Eye (tissue), 1 donor: ENCODE measurements at regions not wholly inside any gene's neighbourhood (a gene's known extent, or its start where the extent isn't known, plus 50 kb on each side); places are given as distances from the start of the nearest gene placed in this dataset.
"Not testable (repeated sequence)": the region's sequence is repeated elsewhere in the genome, so short reads cannot be mapped to it uniquely, and the experiment has no call there.

Experiments used
- DNase-seq: peaks from one replicate; pipeline ENCODE4 v3.0.0-alpha.2; 2015

DNA sequence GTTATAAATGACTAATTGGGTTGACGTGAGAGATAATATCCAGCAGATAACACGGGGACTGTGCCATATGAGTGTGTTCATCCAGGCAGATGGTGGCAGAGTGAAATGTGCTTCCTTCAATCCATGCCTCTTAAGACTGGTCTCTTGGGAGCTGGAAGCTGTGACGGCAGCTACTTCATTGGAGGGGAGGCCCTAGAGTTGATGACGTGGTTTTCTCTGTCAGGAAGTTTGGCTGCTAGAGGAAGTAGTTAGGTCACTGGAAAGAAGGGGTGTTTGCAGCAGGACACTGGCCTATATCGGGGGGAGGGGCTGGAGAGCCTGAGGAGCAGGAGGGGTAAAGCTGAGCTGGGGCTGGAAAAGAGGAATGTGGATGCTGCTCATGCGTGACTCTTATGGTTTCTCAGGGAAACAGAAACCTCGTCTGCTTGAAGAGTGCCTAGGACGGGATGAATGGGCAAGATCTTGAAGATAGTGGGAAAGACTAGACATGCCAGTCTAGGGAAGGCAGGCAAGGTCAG, 3051.6 kb downstream of the RPIA start:
- DNase-seq: peak; percentile 38

DNA sequence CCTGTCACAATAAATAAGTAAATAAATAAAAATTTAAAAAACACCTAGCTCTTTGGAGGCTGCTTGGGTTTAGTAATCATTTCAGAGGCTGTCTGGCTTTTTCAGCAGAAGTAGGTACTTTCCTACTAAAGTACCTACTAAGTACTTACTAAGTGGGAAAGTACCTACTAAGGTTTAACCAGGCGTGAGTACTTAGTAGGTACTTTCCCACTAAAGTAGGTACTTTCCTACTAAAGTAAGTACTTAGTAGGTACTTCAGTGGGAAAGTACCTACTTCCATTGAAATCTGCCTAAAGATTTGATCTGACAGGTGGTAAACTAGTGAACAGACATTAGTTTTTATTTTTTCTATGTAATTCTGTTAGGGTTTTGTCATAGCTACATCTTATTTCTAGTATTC, 3052.4 kb downstream of the RPIA start:
- not testable (repeated sequence) for DNase-seq

DNA sequence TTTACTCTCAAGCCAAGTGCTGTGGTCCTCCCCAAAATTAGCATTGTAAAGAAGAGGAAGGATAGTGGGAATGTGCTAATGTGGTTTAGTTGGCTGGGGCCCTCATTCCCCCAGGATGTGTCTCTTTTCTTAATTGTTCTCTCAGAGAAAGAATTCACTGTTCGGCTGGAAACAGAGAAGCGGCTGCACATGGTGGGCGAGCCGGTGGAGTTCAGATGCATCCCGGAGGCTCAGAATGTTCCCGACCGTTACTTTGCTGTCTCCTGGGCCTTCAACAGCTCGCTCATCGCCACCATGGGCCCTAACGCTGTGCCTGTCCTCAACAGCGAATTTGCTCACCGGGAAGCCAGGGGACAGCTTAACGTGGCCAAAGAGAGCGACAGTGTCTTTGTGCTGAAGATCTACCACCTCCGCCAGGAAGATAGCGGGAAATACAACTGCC, 3053.2 kb downstream of the RPIA start:
- not testable (repeated sequence) for DNase-seq

DNA sequence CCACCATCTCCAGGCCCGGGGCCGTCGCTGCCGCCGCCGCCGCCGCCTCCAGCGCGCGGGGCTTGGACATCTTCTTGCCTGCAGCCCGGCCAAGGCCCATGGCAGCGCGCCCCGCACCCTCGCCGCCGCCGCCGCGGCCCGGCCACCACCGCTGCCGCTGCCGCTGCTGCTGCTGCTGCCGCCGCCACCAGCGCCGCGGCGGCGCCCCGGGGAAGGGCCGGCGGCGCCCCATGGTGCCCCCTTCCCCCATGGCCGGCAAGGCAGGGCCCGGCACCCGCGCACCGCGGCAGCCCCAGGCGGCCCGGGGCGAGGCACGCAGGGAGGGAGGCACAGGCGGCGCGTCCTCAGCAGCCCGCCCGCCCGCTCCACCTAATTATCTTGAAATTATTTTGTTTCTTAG, 3057.4 kb downstream of the RPIA start:
- no peak for DNase-seq

DNA sequence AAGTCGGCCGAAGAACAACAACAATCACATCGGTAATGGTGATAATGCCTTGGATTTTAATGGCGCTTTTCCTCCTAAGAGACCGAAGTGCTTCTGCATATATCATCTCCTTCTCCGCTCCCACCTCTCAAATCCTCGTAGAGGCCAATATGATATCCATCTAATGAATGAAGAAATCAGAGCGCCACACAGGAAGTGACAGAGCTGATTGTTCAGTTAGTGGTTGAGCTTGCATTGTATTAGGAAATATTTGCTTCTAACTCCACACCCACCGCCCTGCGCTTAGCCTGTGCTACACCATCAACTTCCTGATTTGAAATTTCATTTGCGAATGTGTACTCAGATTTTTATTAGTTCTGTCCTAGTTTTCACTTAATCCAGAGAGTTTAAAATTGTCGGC, 3058.2 kb downstream of the RPIA start:
- DNase-seq: not testable (repeated sequence)

DNA sequence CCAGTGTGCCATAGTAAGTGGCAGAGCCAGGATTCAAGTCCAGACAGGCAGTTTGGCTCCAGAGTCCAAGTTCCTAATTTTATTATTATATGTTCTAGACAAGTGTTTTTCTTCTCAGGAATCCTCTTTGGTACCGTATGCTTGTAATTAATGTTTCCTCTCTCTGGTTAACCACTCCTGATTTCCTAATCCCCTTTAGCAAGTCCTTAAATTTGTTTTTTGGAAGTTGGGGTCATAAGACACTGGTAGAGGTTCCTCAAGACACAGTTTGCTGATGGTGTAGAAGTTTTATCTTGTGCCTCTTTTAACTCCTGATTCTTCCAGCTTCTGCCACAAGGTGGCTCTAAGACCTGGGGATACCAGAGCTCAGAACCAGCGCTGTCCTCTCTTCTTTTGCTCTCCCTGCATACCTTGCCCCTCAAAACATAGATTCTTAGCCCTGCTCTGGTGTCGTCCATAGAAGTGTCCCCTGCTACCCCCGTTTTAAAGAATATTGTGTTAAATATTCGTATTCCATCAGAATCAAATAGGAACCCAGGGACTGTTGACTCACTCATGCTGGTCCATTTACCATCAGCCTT, 3068.0 kb downstream of the RPIA start:
- not testable (repeated sequence) for DNase-seq

DNA sequence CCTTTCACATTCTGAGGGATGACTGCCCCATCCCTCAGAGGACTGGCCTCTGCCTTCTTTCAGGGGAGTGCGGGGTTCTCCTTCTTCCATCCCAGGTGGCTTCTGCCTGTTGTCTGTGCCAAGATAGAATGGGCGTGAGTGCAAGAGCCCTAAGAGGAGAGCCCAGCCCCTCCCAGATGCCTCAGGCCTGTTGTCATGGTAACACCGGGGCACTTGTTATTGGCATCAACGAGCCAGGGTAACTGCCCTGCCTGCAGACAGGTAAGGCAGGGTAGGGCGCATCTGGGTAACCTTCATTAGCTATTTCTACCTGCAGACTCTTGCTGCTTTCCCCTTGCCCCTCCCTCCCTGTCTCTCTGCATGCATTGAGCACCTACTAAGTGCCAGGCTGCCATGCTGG, 3069.2 kb downstream of the RPIA start:
- DNase-seq: not testable (repeated sequence)

DNA sequence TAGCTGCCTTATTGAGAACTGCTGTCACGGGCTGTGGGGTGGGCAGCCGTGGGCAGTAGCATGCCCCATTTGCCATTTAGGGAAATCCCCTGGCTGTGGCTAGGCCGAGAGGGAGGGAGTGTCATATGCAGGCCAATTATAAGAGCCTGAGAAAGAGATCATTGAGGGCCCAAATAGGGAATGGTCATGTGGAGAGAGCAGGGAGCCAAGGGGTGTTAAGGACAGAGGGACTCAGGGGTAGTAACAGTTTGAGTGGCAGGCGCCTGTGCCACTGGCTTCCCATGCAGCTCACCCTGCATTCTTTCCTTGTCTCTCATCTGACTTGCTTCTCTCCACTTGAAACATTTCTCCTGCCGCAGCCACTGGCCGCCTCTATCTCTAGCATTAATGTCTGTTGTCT, 3070.8 kb downstream of the RPIA start:
- DNase-seq: not testable (repeated sequence)

DNA sequence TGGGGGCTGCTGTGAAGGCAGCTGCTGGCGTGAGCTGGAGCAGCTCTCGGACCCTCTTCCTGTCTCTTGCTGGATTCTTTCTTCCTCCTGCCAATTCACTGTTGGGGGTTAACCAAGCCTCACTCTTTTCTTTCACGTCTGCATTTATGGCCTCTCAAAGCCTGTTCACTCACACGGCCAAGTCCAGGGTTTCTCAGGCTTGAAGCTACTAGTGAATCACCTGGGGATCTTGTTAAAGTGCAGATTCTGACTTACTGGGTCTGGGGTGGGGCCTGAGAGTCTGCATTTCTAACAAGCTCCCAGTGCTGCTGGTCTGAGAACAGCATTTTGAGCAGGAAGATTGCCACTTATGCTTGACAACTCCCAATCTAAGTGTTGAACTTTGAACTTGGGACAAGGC, 3072.2 kb downstream of the RPIA start:
- DNase-seq: not testable (repeated sequence)

DNA sequence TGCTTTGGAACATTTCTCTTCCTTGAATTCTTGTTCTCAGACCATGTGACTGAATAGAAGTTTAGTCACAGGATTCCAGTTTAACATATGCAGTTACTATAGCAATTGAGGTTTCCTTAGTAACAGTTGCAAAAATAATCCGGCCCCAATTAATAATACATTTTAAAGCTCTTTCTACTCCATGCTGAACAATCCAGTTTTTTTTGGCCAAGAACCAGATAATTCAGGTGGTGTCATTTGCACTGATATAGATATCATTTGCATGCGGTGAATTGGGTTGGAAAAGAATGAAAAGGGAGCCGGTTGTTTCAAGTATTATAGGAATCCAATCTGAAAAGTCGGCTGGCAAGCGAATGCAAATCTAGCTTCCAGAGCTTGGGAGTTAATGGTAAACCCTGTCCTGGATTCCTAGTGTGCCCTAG, 3073.1 kb downstream of the RPIA start:
- DNase-seq: peak; percentile 56

DNA sequence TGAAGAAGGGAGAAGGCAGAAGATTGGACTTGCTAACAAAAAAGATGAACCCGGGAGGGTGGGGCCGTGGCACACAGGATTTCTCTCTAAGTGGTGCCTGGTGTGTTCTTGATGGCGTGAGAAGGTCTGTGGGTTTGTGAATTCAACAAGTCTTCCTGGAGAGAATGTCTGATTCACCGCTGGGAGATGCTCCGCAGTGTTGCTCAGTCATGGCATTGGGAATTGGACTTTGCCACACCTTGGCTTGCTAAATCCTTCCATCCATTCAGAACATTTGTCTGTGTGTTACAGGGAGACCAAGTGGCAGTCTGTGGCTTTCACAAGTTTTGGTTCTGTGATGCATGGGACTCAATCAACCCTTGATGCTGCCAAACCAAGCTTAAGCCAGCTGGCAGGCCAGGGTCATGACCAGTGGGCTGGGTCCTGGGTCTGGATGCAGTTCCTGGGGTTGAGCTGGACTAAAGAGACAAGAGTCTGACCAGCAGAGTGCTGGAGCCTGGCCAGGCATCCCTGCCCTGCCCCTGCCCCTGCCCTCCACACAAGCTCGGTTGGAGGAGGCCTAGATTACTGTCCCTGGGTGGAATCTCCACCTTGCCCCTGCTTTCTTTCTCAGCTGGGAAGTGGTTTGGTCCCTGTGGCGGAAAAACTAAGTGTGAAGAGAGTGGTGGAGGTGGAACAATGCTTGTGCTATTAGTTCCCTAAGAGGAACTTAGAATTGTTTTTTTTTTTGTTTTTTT, 3073.7 kb downstream of the RPIA start:
- DNase-seq: not testable (repeated sequence)

DNA sequence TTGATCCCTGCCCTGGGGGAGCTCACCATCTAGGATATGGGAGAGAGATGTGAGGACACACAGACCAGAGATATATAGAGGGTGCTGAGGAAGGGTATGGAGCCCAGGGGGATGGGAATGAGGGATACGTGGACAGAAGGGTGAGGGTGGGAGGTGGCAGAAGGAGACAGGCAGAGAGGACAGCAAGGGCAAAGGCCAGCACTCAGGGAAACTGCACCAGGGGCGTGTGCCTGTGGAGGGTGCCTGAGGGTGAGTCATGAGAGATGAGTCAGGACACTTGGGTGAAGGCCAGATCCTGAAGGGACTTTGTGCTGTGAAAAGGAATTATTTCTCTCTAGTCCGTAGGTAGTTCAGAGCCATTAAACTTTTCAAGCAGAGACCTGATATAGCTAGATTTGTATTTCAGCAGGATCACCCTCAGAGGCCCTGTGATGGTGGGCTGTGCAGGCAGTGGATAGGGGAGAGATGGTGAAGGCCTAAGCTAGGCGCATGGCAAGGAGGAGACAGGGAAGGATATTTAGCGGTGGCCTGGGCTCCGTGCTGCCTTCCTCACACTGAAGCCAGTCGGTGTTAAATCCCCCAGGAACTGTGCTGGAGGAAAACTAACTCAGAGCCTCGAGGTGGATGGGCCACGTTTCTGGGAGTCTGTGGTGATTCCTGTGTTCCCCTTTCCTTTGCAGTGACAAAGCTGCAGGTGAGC, 3075.0 kb downstream of the RPIA start:
- not testable (repeated sequence) for DNase-seq

DNA sequence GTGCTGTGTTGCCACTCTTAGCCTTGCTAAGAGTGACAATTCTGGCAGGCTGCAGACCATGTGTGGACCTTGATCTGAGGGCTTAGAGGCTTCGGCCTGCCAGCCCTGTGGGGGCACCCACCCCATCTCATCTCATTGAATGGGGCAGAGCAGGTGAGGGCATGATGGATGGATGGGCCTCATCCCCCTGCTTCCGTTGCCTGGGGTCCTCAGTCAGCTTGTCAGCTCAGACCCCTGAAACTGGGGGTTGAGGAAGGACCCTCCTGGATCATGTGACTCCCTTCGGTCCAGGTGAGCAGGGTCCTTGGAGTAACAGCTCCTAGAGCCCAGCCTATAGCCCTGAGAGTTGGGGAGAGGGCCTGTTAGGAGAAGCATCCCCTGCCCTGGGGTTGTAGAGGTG, 3076.8 kb downstream of the RPIA start:
- not testable (repeated sequence) for DNase-seq

DNA sequence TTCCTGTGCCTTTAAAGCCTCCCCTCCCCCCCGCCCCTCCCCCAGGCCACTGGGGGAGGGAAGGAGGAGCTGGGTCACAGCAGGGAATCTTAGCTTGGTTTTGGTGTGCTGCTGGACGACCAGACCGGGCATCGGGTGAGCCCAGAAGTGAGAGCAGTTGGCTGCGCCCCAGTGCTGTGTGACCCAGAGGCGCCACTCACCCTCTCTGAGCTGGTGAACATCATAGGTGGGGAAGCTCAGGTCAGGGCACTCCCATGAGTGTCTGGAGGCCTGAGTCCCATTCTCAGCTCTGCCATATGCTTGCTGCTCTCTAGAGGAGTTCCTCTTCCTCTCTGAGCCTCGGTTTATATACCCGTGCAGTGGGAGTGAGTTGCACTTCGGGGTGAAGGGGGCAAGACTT, 3077.5 kb downstream of the RPIA start:
- DNase-seq: not testable (repeated sequence)

DNA sequence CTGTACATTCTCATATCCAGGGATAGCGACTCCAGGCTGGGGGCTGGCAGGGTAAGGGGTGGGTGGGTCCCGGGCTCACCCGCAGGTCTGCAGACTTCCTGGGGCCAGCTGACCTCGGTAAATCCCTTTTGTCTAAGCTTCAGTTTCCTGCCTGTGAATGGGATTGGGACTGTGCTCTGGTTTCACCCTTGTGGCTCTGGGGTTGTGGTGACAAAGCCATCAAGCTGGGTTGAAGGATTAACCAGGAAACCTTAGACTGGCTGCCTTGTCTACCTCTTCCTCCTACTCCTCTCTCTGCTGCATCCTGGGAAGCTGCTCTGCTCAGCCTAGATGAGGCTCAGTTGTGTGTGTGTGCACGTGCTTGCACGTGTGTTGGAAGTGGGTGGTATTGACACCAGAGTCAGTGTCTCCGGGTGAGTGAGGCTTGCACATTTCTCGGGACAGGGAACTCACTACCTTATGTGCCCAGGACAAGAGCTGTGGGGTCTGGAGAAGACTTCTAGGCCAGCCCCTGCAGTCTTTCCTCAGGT, 3078.6 kb downstream of the RPIA start:
- not testable (repeated sequence) for DNase-seq

DNA sequence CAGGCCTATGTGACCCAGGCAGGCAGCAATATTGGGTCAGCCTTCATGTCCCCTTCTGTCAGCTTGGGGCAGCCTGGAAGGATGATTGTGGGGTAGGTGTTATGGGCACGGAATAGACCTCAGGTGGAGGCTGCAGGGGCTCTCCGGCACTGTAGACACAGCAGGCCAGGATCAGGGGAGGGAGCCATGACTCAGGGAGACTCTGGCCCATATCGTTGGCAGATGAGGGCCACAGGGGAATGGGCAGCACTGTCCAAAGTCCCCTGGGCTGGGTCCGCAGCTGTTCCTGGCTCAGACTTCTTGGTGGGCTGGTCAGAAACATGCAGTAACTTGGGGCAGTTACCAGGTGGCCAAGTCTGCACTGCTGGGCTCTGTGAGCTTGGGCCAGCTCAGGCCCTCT, 3080.1 kb downstream of the RPIA start:
- DNase-seq: not testable (repeated sequence)

DNA sequence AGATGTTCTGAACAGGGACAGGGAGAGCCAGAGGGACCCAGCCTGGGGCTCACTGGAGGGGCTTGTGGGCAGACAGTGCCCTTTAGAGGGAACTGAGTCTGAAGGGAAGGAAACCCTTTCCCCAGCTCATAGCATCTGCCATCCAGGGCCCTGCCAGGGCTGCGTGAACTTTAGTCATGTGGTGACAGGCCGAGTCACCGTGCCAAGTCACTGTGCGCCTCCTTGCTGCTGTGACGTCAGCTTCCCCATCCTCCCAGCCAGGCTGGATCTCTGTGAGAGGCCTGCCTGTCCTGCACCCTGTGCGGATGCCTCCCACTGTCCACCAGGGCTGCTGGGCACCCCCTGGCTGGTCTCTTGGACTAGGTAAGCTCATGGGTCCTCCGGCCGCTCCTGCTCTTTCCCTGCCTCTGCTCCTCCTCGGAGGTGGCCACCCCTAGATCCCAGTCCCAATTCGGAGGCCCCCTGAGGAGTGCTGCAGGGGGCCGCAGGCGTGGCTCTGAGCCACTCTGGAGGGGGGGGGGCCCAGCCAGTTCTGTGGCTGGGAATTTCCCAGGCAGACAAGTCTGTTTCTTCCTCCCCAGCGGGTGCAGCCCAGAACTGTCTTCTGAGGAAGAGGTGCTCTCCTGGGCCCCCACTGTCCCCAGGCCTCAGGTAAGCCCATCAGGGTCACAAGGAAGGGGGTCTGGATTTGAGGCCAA, 3080.9 kb downstream of the RPIA start:
- DNase-seq: not testable (repeated sequence)

DNA sequence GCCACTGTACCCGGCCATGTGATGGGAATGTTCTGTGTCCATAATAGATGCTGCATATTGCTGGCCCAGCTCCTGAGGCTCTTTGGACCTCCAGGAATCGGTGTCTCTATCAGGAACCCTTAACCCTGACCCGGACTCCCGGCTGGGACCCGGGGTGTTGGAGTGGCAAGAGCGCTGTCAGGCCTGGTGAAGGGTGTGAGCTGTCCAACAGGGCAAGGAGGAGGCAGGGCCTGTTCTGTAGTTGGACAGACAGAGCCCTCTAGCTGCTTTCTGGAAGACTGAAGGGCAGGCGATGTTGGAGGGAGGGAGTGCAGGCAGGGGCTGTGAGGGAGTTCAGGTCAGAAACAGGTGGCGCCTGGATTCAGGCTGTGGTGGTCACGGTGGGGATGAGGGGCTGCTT, 3082.3 kb downstream of the RPIA start:
- DNase-seq: not testable (repeated sequence)

DNA sequence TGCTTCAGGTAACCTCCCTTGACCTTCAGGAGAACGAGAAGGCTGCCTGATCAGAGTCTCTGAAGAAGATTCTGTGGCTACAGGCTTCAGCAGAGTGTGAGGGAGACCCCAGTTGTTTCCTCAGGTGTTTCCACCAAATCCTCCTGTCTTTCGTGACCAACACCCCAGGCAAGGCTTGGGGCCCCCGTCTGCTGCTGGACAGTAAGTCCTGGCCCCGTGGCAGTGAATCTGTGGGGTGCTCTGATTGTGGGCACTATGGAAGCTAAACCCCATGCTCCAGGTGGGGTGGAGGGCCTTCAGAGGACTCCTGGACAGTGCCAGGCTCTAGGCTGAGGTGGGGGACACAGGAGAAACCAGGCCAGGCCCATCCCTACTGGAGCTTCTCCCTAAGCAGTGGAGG, 3083.7 kb downstream of the RPIA start:
- DNase-seq: not testable (repeated sequence)

DNA sequence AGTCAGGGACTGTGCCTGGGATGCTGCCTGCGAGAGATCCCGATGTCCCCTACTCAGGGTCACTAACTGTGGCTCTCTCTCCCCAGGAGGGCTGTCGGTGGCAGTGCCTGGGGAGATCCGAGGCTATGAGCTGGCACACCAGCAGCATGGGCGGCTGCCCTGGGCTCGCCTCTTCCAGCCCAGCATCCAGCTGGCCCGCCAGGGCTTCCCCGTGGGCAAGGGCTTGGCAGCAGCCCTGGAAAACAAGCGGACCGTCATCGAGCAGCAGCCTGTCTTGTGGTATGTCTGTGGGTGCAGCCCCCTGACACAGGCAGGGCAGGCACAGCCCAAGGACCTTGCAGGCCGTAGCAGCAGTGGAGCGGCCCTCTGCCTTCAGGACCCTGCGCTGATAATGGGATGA, 3088.9 kb downstream of the RPIA start:
- DNase-seq: not testable (repeated sequence)

DNA sequence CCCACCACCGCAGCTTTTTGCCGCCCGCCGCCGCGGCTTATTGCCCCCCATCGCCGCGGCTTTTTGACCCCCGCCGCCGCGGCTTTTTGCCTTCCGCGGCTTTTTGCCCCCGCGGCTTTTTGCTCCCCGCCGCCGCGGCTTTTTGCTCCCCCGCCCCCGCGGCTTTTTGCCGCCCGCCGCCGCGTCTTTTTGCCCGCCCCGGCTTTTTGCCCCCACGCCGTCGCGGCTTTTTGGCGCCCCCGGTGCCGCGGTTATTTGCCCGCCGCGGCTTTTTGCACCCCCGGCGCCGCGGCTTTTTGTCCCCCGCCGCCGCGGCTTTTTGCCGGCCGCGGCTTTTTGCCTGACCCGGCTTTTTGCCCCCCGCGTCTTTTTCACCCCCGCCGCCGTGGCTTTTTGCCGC, 3061.8 kb upstream of the TEKT4 start:
- DNase-seq: not testable (repeated sequence)
